Ascending aorta (tissue), 2 donors: ENCODE measurements at regions not wholly inside any gene's neighbourhood (a gene's known extent, or its start where the extent isn't known, plus 50 kb on each side); places are given as distances from the start of the nearest gene placed in this dataset.
"Not testable (repeated sequence)": the region's sequence is repeated elsewhere in the genome, so short reads cannot be mapped to it uniquely, and the experiment has no call there.

Experiments used
- DNase-seq, 2 donors: peaks; one replicate each; pipeline ENCODE4 v3.0.0-alpha.2; 2019; ENCODE audit warnings: low spot score in 2 of 2
- H3K27ac ChIP-seq, 2 donors: fragments of 200-600 bp; sonication (generic); one replicate each; pipeline ENCODE4 v1.5.1; 2016 to 2017; ENCODE audit warnings: mild to moderate bottlenecking in 1 of 2
- H3K27me3 ChIP-seq: fragments of 200-600 bp; sonication (generic); one replicate; pipeline ENCODE4 v1.5.1; 2017
- H3K36me3 ChIP-seq, 2 donors: fragments of 200-600 bp; sonication (generic); one replicate each; pipeline ENCODE4 v1.5.1; 2016
- H3K4me1 ChIP-seq, 2 donors: fragments of 200-600 bp; sonication (generic); one replicate each; pipeline ENCODE4 v1.5.1; 2016 to 2017; ENCODE audit warnings: mild to moderate bottlenecking in 1 of 2
- H3K4me3 ChIP-seq, 2 donors: fragments of 200-600 bp; sonication (generic); one replicate each; pipeline ENCODE4 v1.5.1; 2016 to 2017; ENCODE audit warnings: mild to moderate bottlenecking in 1 of 2
- H3K9me3 ChIP-seq, 2 donors: fragments of 200-600 bp; sonication (generic); one replicate each; pipeline ENCODE4 v1.5.1; 2016
- CTCF ChIP-seq, 3 experiments: fragments of 200-600 bp in 2 of 3; fragments of 450-650 bp in 1 of 3; sonication (generic) in 2 of 3; IDR thresholded peaks; one replicate each; pipeline ENCODE4 v1.5.1; 2016 to 2019; ENCODE audit warnings: antibody characterized with exemption in 3 of 3, mild to moderate bottlenecking in 1 of 3, moderate library complexity in 1 of 3
- intact Hi-C: fragments of 100-400 bp; cut with DNase I; formaldehyde crosslinking; loops from one replicate; pipeline ENCODE4 v1.15.1; 2023

DNA sequence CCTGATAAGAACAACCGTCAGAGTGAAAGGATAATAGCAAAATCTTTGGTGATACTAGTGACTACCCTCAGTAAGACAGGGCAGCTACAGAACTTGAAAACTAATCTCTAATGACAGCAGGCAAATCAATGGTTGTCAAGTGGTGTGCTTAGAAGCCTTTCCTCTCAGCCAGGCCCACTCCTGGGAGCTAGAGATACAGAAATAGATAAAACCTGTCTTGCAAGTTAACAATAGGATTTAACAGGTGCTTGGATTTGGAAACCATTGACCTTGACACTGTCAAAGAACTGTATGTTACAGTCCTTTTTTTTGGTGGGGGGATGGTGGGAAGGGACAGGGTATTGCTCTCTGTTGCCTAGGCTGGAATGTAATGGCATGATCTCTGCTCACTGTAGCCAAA, 118.6 kb downstream of the BASP1 start:
- Histone ChIP-seq H3K36me3 (no peaks in the 10 kb centered on the region), H3K4me1 (no peaks in the 10 kb centered on the region), H3K27me3 (no peaks in the 10 kb centered on the region), H3K27ac (no peak overlapping the region), H3K9me3 (no peaks in the 10 kb centered on the region), H3K4me3 (no peak overlapping the region)
- DNase-seq = no peak
- intact Hi-C loops = no loop called here
- TF ChIP-seq CTCF (IDR thresholded peaks at IDR 0.05) = no peak

DNA sequence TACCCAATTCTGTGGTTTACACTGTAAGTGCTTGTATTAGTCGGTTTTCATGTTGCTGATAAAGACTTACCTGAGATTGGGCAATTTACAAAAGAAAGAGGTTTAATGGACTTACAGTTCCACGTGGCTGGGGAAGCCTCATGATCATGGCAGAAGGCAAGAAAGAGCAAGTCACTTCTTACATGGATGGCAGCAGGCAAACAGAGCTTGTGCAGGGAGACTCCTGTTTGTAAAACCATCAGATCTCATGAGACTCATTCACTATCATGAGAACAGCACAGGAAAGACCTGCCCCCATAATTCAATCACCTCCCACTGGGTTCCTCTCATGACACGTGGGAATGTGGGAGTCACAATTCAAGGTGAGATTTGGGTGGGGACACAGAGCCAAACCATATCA, 119.3 kb downstream of the BASP1 start:
- H3K9me3 ChIP-seq, H3K4me1 ChIP-seq, intact Hi-C loops, H3K27me3 ChIP-seq, H3K4me3 ChIP-seq, H3K27ac ChIP-seq, DNase-seq, H3K36me3 ChIP-seq: not testable (repeated sequence)

DNA sequence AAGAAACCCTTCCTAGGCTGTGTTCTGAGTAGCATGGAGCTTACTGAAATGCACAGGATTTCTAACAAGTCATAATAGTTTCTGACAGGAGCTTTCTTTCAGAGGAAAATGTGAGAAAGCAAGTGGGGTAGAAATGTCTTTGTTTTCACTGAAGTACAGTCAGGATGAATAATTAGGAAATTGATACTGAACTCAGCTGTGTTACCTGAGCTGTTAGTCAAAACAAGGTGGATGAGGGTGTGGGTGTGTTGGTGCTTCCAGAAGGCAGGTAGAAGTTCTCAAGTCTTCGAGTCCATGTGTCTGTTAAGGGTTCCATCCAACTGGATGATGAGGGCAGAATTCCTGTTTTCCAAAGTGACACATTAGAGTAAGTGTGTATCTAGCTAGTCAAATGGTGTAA, 122.4 kb downstream of the BASP1 start:
- Histone ChIP-seq H3K9me3 (no peaks in the 10 kb centered on the region), H3K4me1 (peaks cover 0 to 6% of the 10 kb centered on the region in 2 donors), H3K36me3 (no peaks in the 10 kb centered on the region), H3K4me3 (no peak overlapping the region), H3K27ac (no peak overlapping the region), H3K27me3 (no peaks in the 10 kb centered on the region)
- no peak for DNase-seq
- TF ChIP-seq CTCF (IDR thresholded peaks at IDR 0.05) = no peak
- intact Hi-C loops = no loop called here

DNA sequence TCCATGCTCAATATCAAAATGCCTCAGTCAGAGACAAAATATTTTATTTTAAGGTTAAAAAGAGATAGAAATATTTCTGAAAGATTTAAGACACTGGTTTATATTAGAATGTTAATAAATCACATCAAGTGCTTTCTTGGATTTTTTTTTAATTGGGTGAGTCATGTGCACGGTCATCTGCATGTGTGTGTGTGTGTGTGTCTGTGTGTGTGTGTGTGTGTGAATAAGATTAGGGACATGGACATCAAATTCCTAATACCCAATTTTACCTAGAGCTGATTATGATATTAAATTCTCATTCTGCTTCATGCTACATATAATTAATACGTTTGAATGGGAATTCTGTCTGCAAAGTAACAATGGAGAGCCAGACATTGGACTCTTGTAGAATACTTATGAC, 122.9 kb downstream of the BASP1 start:
- H3K27ac ChIP-seq = no peak overlapping the region
- no peaks in the 10 kb centered on the region for H3K36me3 ChIP-seq
- intact Hi-C loops = no loop called here
- H3K9me3 ChIP-seq = no peaks in the 10 kb centered on the region
- H3K4me1 ChIP-seq = peaks cover 0 to 6% of the 10 kb centered on the region in 2 donors
- no peak for TF ChIP-seq CTCF (IDR thresholded peaks at IDR 0.05)
- no peak for DNase-seq
- no peak overlapping the region for H3K4me3 ChIP-seq
- no peaks in the 10 kb centered on the region for H3K27me3 ChIP-seq

- Histone ChIP-seq H3K4me1 (peaks cover 0 to 6% of the 10 kb centered on the region in 2 donors), H3K9me3 (no peaks in the 10 kb centered on the region), H3K4me3 (no peak overlapping the region), H3K27ac (no peak overlapping the region), H3K36me3 (no peaks in the 10 kb centered on the region), H3K27me3 (no peaks in the 10 kb centered on the region)
- no peak for DNase-seq
- intact Hi-C loops = no loop called here
- TF ChIP-seq CTCF (IDR thresholded peaks at IDR 0.05) = no peak
These were observed 123.4 kb downstream of the BASP1 start for GRCh38 chr5:17340819-17341218.

DNA sequence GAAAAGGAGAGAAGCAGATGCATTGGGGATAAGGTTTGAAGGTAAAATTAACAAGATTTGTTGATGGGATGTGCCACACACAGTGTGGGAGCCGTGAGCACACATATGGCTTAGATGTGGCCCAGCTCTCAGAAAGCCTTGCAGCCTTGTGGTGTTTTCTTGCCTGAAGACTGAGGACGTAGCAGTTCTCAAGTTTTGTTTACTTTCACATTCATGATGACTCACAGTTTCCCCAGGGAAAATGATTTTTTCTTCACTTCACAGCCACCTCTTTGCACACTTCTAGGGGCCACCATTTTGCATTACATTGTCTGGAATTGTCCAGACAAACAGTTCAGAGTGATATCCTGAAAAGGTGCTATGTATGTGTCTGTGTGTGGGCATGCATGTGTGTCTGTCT, 126.2 kb downstream of the BASP1 start:
- TF ChIP-seq CTCF (IDR thresholded peaks at IDR 0.05) = no peak
- Histone ChIP-seq H3K9me3 (no peaks in the 10 kb centered on the region), H3K4me1 (peaks cover 0 to 6% of the 10 kb centered on the region in 2 donors), H3K36me3 (no peaks in the 10 kb centered on the region), H3K4me3 (no peak overlapping the region), H3K27ac (no peak overlapping the region), H3K27me3 (no peaks in the 10 kb centered on the region)
- intact Hi-C loops = no loop called here
- DNase-seq = no peak
